ENCODE measurements at regions not wholly inside any gene's neighbourhood (a gene's known extent, or its start where the extent isn't known, plus 50 kb on each side); places are given as distances from the start of the nearest gene placed in this dataset.

GRCh38 chr5:53323511-53323910 lies 156.9 kb upstream of the FST start:
- no peaks in the 10 kb centered on the region for H3K27me3 ChIP-seq (ENCODE audit: low read depth, low read length)
- no peak overlapping the region for H3K27ac ChIP-seq (ENCODE audit: low read length)
- no peaks in the 10 kb centered on the region for H3K79me2 ChIP-seq (ENCODE audit: low read length)
- H3K4me1 ChIP-seq (ENCODE audit: low read length), result no peaks in the 10 kb centered on the region
- H3K36me3 ChIP-seq (replicated peaks; ENCODE audit: low read depth, low read length), result no peaks in the 10 kb centered on the region
- H3K4me2 ChIP-seq (ENCODE audit: low read length), result no peak overlapping the region
- TF ChIP-seq CTCF (IDR thresholded peaks at IDR 0.05; ENCODE audit: low read depth, low read length), result no peak
- no peak for TF ChIP-seq EZH2phosphoT487 (IDR thresholded peaks at IDR 0.05; ENCODE audit: low read depth)
- no peak overlapping the region for H2AFZ ChIP-seq (ENCODE audit: low read depth, low read length)
- H3K9me3 ChIP-seq (ENCODE audit: insufficient read depth, low read length), result no peaks in the 10 kb centered on the region
- H4K20me1 ChIP-seq (ENCODE audit: insufficient read depth, low read length), result no peaks in the 10 kb centered on the region
- H3K9ac ChIP-seq (ENCODE audit: low read length), result no peak overlapping the region
- no peak overlapping the region for H3K4me3 ChIP-seq (ENCODE audit: low read length)

DNA sequence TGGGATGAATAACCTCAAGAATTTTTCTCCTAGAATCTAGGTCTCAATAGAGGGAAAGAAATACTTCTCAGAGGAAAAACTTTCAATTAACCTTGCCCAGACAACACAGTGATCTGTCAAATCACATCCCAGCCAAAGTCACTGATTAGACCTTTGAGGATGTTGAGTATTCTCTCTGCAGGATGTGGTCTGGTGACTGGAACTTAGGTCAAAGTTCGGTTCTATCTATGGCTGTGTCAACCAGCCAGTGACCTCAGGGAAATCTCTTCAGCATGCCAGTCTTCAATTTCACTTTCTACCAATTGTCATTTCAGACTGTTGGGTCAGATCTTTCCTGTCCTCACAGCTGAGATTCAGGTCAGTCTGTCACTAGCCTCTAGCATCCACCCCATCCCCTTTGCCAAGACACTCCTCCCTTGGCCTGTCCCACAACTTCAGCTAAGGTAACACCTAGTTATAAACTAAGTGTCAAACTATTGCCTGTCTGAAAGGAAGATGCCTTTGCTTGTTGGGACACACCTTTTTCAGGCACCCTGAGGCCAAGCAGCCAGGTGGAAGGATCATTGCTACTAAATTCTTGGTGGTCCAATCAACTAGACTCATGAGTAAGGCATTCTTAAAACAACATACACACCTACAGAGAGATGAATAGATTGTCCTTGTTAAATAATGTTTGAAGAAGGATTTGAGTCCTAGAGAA lies 156.3 kb upstream of the FST start:
- H3K27me3 ChIP-seq (ENCODE audit: low read depth, low read length), result no peaks in the 10 kb centered on the region
- no peaks in the 10 kb centered on the region for H4K20me1 ChIP-seq (ENCODE audit: insufficient read depth, low read length)
- H3K9ac ChIP-seq (ENCODE audit: low read length), result no peak overlapping the region
- no peak overlapping the region for H3K4me3 ChIP-seq (ENCODE audit: low read length)
- no peak overlapping the region for H3K27ac ChIP-seq (ENCODE audit: low read length)
- no peak overlapping the region for H3K4me2 ChIP-seq (ENCODE audit: low read length)
- TF ChIP-seq EZH2phosphoT487 (IDR thresholded peaks at IDR 0.05; ENCODE audit: low read depth), result no peak
- no peak for TF ChIP-seq CTCF (IDR thresholded peaks at IDR 0.05; ENCODE audit: low read depth, low read length)
- no peaks in the 10 kb centered on the region for H3K4me1 ChIP-seq (ENCODE audit: low read length)
- H3K9me3 ChIP-seq (ENCODE audit: insufficient read depth, low read length), result no peaks in the 10 kb centered on the region
- H2AFZ ChIP-seq (ENCODE audit: low read depth, low read length), result no peak overlapping the region
- H3K79me2 ChIP-seq (ENCODE audit: low read length), result no peaks in the 10 kb centered on the region
- no peaks in the 10 kb centered on the region for H3K36me3 ChIP-seq (replicated peaks; ENCODE audit: low read depth, low read length)

DNA sequence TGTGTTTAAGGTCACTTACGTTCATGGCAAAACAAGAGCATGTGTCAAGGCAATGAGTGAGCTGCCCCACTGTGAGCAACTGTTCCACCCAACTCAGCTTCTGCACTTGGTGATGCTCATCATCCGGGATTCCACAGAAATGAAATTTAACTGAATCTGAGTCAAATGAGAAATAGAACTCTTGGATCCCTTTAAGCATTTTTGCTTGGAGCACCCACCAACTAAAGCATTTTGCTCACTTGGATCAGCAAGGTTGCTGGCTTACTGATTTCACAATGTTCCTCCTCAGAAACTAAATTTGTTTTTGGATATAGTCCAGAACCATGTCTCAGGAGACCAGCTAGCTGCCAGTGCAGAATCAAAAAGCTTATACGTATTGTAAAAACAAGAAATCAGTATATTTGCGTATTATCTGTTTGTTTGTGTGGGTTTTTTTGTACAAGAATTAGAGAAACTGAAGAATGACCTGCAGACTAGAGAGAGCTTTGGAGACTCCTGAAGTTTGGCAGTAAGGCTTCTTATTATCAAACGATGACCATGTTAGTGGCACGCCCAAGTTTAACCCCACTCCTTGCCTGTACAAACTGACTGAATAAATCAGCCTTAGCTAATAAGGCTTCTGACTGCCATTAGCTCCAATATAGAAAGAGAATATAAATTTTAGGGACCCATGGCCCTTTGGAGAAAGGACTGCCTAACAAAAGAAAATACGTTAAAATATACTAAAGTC lies 153.8 kb upstream of the FST start:
- Histone ChIP-seq H3K9ac (ENCODE audit: low read length) (no peak overlapping the region), H3K27me3 (ENCODE audit: low read depth, low read length) (no peaks in the 10 kb centered on the region), H4K20me1 (ENCODE audit: insufficient read depth, low read length) (no peaks in the 10 kb centered on the region), H3K36me3 (replicated peaks; ENCODE audit: low read depth, low read length) (no peaks in the 10 kb centered on the region), H3K4me1 (ENCODE audit: low read length) (no peaks in the 10 kb centered on the region), H3K9me3 (ENCODE audit: insufficient read depth, low read length) (no peaks in the 10 kb centered on the region), H3K4me3 (ENCODE audit: low read length) (no peak overlapping the region), H2AFZ (ENCODE audit: low read depth, low read length) (no peak overlapping the region), H3K4me2 (ENCODE audit: low read length) (no peak overlapping the region), H3K79me2 (ENCODE audit: low read length) (no peaks in the 10 kb centered on the region), H3K27ac (ENCODE audit: low read length) (no peak overlapping the region)
- TF ChIP-seq CTCF (IDR thresholded peaks at IDR 0.05; ENCODE audit: low read depth, low read length), result no peak
- no peak for TF ChIP-seq EZH2phosphoT487 (IDR thresholded peaks at IDR 0.05; ENCODE audit: low read depth)

DNA sequence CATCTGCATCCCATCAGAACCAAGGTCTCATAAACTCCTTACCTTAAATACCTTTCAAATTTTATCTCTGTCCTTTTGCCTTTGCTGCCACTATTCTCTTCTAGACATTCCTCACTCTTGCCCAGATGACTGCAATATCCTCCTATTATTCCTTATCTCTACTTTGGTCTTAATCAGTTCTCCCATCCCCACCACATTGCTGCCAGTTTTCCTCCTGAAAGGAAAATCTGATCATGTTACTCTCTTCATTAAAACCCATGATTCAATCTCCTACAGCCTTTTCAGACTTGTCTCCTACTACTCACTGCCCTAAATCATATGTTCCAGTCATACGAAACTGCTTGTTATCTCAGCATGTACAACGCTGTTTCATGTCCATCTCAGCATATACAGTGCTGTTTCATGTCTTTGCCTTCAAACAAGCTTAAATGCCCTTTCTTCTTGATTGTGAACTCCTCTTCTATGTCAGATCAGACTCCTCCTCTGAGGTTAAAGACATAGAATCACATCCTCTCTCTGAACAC lies 152.6 kb upstream of the FST start:
- Histone ChIP-seq H3K79me2 (ENCODE audit: low read length) (no peaks in the 10 kb centered on the region), H3K9me3 (ENCODE audit: insufficient read depth, low read length) (no peaks in the 10 kb centered on the region), H2AFZ (ENCODE audit: low read depth, low read length) (no peak overlapping the region), H4K20me1 (ENCODE audit: insufficient read depth, low read length) (no peaks in the 10 kb centered on the region), H3K27ac (ENCODE audit: low read length) (no peak overlapping the region), H3K4me3 (ENCODE audit: low read length) (no peak overlapping the region), H3K4me2 (ENCODE audit: low read length) (no peak overlapping the region), H3K9ac (ENCODE audit: low read length) (no peak overlapping the region), H3K36me3 (replicated peaks; ENCODE audit: low read depth, low read length) (no peaks in the 10 kb centered on the region), H3K27me3 (ENCODE audit: low read depth, low read length) (no peaks in the 10 kb centered on the region), H3K4me1 (ENCODE audit: low read length) (no peaks in the 10 kb centered on the region)
- TF ChIP-seq CTCF (IDR thresholded peaks at IDR 0.05; ENCODE audit: low read depth, low read length), result no peak
- TF ChIP-seq EZH2phosphoT487 (IDR thresholded peaks at IDR 0.05; ENCODE audit: low read depth), result no peak
